Hepatocyte (in vitro differentiated cells): ENCODE measurements at regions not wholly inside any gene's neighbourhood (a gene's known extent, or its start where the extent isn't known, plus 50 kb on each side); places are given as distances from the start of the nearest gene placed in this dataset.

Experiments used
- CTCF ChIP-seq: fragments of 200-600 bp; sonication (generic); IDR thresholded peaks from 2 replicates; pipeline ENCODE4 v1.5.1; 2016; ENCODE audit warnings: antibody characterized with exemption, mild to moderate bottlenecking; ENCODE audit not compliant: poor library complexity
- EZH2 ChIP-seq: fragments of 200-600 bp; sonication (generic); IDR thresholded peaks from 2 replicates; pipeline ENCODE4 v1.6.1; 2016; ENCODE audit warnings: antibody characterized with exemption, mild to moderate bottlenecking, borderline replicate concordance

GRCh38 chr2:16025876-16026640, 85.7 kb downstream of the MYCN start:
- TF ChIP-seq EZH2 (no peak), CTCF (no peak)
